ENCODE measurements at regions not wholly inside any gene's neighbourhood (a gene's known extent, or its start where the extent isn't known, plus 50 kb on each side); places are given as distances from the start of the nearest gene placed in this dataset.

- H2BK12ac ChIP-seq (ENCODE audit: insufficient read length, low read depth, low read length): no peak overlapping the region
- H3K79me1 ChIP-seq (ENCODE audit: insufficient read depth, low read depth, low read length, poor library complexity, severe bottlenecking): no peaks in the 10 kb centered on the region
- H2AFZ ChIP-seq (ENCODE audit: low read length): no peak overlapping the region
- no peak overlapping the region for H3K27ac ChIP-seq (ENCODE audit: insufficient read length, low read depth, low read length)
- H3K56ac ChIP-seq (ENCODE audit: insufficient read length, low read depth, low read length): no peak overlapping the region
- Mint-ChIP-seq H3K27me3 (ENCODE audit: low read depth) (no peaks in the 10 kb centered on the region), H3K36me3 (ENCODE audit: insufficient read depth in 1 of 3, low read depth in 3 of 3) (peaks cover 7 to 11% (median 11%) of the 10 kb centered on the region in 3 experiments), H3K9me3 (peaks cover 5 to 6% of the 10 kb centered on the region in 2 experiments; a peak in 2 of 5 replicates), H3K4me3 (no peak overlapping the region), H3K27ac (no peak overlapping the region), H3K4me1 (peaks cover 0 to 1% of the 10 kb centered on the region in 2 experiments; a peak in 1 of 4 replicates)
- H4K91ac ChIP-seq (ENCODE audit: insufficient read length, low read depth, low read length): no peak overlapping the region
- no peaks in the 10 kb centered on the region for H3K9me3 ChIP-seq (ENCODE audit: control insufficient read depth, low read depth, low read length)
- no peaks in the 10 kb centered on the region for H4K20me1 ChIP-seq (ENCODE audit: control insufficient read depth, insufficient read depth, insufficient read length)
- H3K79me2 ChIP-seq (ENCODE audit: insufficient read depth, low read length): no peaks in the 10 kb centered on the region
- no peak overlapping the region for H2AK5ac ChIP-seq (ENCODE audit: insufficient read length, low read length)
- no peak overlapping the region for H3K14ac ChIP-seq (ENCODE audit: insufficient read depth, low read length)
- H4K8ac ChIP-seq (replicated peaks; ENCODE audit: insufficient read length, low read depth, low read length): no peak overlapping the region
- H3K4me1 ChIP-seq (ENCODE audit: insufficient read depth, low read length): no peaks in the 10 kb centered on the region
- no peak for DNase-seq
- H3K23ac ChIP-seq (ENCODE audit: insufficient read length, low read depth, low read length): no peak overlapping the region
- WGBS (ENCODE audit: extremely low coverage, insufficient read length, low lambda C conversion rate): no CpG with 5 or more reads among the region's 1 CpG
- H2BK15ac ChIP-seq (ENCODE audit: low read depth, low read length): no peak overlapping the region
- no peak overlapping the region for H3K4ac ChIP-seq (ENCODE audit: low read depth, low read length)
- no peaks in the 10 kb centered on the region for H3K27me3 ChIP-seq (ENCODE audit: insufficient read depth, low read length)
- no peak overlapping the region for H3T11ph ChIP-seq (ENCODE audit: low read length)
- no peak overlapping the region for H3K4me2 ChIP-seq (ENCODE audit: insufficient read depth, insufficient read length, low read length)
- H3K23me2 ChIP-seq (ENCODE audit: insufficient read length, low read depth, low read length, poor library complexity, severe bottlenecking): no peaks in the 10 kb centered on the region
- H2BK5ac ChIP-seq (ENCODE audit: insufficient read length, low read length): no peak overlapping the region
- H3K9ac ChIP-seq (ENCODE audit: extremely low read depth, insufficient read length, low read length): no peak overlapping the region
- H4K5ac ChIP-seq (ENCODE audit: insufficient read length, low read depth, low read length): no peak overlapping the region
- TF ChIP-seq, protein P1, sequence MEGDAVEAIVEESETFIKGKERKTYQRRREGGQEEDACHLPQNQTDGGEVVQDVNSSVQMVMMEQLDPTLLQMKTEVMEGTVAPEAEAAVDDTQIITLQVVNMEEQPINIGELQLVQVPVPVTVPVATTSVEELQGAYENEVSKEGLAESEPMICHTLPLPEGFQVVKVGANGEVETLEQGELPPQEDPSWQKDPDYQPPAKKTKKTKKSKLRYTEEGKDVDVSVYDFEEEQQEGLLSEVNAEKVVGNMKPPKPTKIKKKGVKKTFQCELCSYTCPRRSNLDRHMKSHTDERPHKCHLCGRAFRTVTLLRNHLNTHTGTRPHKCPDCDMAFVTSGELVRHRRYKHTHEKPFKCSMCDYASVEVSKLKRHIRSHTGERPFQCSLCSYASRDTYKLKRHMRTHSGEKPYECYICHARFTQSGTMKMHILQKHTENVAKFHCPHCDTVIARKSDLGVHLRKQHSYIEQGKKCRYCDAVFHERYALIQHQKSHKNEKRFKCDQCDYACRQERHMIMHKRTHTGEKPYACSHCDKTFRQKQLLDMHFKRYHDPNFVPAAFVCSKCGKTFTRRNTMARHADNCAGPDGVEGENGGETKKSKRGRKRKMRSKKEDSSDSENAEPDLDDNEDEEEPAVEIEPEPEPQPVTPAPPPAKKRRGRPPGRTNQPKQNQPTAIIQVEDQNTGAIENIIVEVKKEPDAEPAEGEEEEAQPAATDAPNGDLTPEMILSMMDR (conservative IDR thresholded peaks at IDR 0.05): no peak
- no peak overlapping the region for H2BK20ac ChIP-seq (ENCODE audit: low read depth, low read length, poor library complexity, severe bottlenecking)
- H2BK120ac ChIP-seq (ENCODE audit: low read depth, low read length, poor library complexity, severe bottlenecking): no peak overlapping the region
- no peak overlapping the region for H3K18ac ChIP-seq (ENCODE audit: insufficient read length, low read depth, low read length)
Observed at GRCh38 chr13:50401049-50401505, 385.8 kb downstream of the KCNRG start.

All from H9 (cell line).